ENCODE measurements at regions not wholly inside any gene's neighbourhood (a gene's known extent, or its start where the extent isn't known, plus 50 kb on each side); places are given as distances from the start of the nearest gene placed in this dataset.

DNA sequence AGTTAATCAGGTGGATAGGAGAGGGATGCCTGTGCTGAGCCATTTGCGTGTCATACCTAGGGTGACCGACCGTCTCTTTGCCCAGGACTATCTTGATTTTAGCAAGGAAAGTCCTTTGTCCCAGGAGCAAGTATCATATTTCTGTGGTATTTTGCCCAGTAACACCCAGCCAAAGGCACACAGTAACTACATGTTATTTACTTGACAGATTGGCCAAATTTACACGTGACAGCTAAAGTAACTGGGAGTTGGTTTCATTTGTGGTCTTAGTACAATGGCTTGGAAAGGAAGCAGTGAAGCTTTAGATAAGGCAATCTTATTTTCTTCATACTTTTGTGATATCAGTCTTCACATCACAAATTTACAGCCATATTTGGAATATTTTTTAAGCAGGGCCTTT, 142.1 kb downstream of the JCAD start (continued):
- TF ChIP-seq, protein P1, sequence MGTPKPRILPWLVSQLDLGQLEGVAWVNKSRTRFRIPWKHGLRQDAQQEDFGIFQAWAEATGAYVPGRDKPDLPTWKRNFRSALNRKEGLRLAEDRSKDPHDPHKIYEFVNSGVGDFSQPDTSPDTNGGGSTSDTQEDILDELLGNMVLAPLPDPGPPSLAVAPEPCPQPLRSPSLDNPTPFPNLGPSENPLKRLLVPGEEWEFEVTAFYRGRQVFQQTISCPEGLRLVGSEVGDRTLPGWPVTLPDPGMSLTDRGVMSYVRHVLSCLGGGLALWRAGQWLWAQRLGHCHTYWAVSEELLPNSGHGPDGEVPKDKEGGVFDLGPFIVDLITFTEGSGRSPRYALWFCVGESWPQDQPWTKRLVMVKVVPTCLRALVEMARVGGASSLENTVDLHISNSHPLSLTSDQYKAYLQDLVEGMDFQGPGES (IDR thresholded peaks at IDR 0.05; ENCODE audit: low read depth, low read length) = no peak
- no peak for TF ChIP-seq TAF1 (IDR thresholded peaks at IDR 0.05; ENCODE audit: borderline replicate concordance, low read depth, low read length)
- no peak for TF ChIP-seq MXI1 (IDR thresholded peaks at IDR 0.05; ENCODE audit: low read depth, low read length)
- no peak for TF ChIP-seq JUND (IDR thresholded peaks at IDR 0.05)
- no peak for TF ChIP-seq TEAD4 (IDR thresholded peaks at IDR 0.05; ENCODE audit: borderline replicate concordance, insufficient read depth)
- TF ChIP-seq SMC3 (IDR thresholded peaks at IDR 0.05; ENCODE audit: low read depth, low read length) = no peak
- TF ChIP-seq, protein P2, sequence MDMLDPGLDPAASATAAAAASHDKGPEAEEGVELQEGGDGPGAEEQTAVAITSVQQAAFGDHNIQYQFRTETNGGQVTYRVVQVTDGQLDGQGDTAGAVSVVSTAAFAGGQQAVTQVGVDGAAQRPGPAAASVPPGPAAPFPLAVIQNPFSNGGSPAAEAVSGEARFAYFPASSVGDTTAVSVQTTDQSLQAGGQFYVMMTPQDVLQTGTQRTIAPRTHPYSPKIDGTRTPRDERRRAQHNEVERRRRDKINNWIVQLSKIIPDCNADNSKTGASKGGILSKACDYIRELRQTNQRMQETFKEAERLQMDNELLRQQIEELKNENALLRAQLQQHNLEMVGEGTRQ (IDR thresholded peaks at IDR 0.05; ENCODE audit: borderline replicate concordance, low read depth, low read length) = no peak
- no peak for TF ChIP-seq MEF2A (IDR thresholded peaks at IDR 0.05; ENCODE audit: borderline replicate concordance, low read depth)
- no peak for TF ChIP-seq EP300 (IDR thresholded peaks at IDR 0.05; ENCODE audit: borderline replicate concordance in 1 of 2, low read depth in 1 of 2, low read length in 1 of 2)
- TF ChIP-seq, protein P3, sequence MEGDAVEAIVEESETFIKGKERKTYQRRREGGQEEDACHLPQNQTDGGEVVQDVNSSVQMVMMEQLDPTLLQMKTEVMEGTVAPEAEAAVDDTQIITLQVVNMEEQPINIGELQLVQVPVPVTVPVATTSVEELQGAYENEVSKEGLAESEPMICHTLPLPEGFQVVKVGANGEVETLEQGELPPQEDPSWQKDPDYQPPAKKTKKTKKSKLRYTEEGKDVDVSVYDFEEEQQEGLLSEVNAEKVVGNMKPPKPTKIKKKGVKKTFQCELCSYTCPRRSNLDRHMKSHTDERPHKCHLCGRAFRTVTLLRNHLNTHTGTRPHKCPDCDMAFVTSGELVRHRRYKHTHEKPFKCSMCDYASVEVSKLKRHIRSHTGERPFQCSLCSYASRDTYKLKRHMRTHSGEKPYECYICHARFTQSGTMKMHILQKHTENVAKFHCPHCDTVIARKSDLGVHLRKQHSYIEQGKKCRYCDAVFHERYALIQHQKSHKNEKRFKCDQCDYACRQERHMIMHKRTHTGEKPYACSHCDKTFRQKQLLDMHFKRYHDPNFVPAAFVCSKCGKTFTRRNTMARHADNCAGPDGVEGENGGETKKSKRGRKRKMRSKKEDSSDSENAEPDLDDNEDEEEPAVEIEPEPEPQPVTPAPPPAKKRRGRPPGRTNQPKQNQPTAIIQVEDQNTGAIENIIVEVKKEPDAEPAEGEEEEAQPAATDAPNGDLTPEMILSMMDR (IDR thresholded peaks at IDR 0.05) = no peak

DNA sequence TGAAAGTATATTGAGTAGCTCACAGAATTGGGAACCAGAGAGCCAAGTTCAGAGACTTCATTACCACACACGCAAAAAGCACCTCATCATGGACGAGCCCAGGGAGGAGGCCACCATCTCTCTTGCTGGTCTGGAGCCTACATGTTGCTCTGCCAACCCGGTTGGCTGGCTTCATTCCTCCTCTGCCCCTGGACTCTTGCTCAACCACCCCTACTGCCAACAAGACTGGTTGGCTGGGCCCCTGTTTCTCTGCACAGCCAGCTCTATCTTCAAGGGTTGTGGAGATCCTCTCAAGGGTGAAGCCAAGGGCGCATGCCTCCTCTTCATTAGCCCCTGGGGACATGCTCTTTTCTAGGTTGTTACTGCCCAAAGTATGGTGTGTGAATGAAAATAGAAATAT, 142.7 kb downstream of the JCAD start:
- H3K9me2 ChIP-seq = no peaks in the 10 kb centered on the region
- H3K4me1 ChIP-seq (ENCODE audit: control insufficient read depth in 1 of 2, insufficient read depth in 2 of 2, low read depth in 1 of 2, low read length in 1 of 2) = no peaks in the 10 kb centered on the region
- no peaks in the 10 kb centered on the region for H3F3A ChIP-seq (replicated peaks; ENCODE audit: insufficient read depth)
- H3K36me3 ChIP-seq (replicated peaks in 1 of 2; ENCODE audit: control insufficient read depth in 1 of 2, insufficient read depth in 2 of 2, low read length in 1 of 2) = no peaks in the 10 kb centered on the region
- WGBS (ENCODE audit: low lambda C conversion rate) = 86% methylated on average over 4 of the region's 4 CpGs
- no peak for DNase-seq
- no peak overlapping the region for H3K27ac ChIP-seq (ENCODE audit: low read depth in 2 of 2, low read length in 1 of 2)
- TF ChIP-seq NRF1 (IDR thresholded peaks at IDR 0.05; ENCODE audit: low read depth, low read length) (no peak), RAD21 (IDR thresholded peaks at IDR 0.05; ENCODE audit: low read length) (no peak), GABPA (IDR thresholded peaks at IDR 0.05; ENCODE audit: low read depth) (no peak), GATA2 (CRISPR knock-in tag; IDR thresholded peaks at IDR 0.05) (no peak), SMC3 (IDR thresholded peaks at IDR 0.05; ENCODE audit: low read depth, low read length) (no peak), TAF1 (IDR thresholded peaks at IDR 0.05; ENCODE audit: borderline replicate concordance, low read depth, low read length) (no peak), NFIC (IDR thresholded peaks at IDR 0.05; ENCODE audit: borderline replicate concordance) (no peak), SIN3A (IDR thresholded peaks at IDR 0.05; ENCODE audit: borderline replicate concordance, low read depth, low read length) (no peak), TEAD4 (IDR thresholded peaks at IDR 0.05; ENCODE audit: borderline replicate concordance, insufficient read depth) (no peak), RFX5 (IDR thresholded peaks at IDR 0.05; ENCODE audit: low read length) (no peak)
- TF ChIP-seq, protein P4, sequence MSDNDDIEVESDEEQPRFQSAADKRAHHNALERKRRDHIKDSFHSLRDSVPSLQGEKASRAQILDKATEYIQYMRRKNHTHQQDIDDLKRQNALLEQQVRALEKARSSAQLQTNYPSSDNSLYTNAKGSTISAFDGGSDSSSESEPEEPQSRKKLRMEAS (IDR thresholded peaks at IDR 0.05; ENCODE audit: low read depth) = no peak
- TF ChIP-seq, protein P5, sequence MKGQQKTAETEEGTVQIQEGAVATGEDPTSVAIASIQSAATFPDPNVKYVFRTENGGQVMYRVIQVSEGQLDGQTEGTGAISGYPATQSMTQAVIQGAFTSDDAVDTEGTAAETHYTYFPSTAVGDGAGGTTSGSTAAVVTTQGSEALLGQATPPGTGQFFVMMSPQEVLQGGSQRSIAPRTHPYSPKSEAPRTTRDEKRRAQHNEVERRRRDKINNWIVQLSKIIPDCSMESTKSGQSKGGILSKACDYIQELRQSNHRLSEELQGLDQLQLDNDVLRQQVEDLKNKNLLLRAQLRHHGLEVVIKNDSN (IDR thresholded peaks at IDR 0.05; ENCODE audit: borderline replicate concordance, low read depth) = no peak
- ChIA-PET CTCF (interaction anchor here (3.7 kb wide), 1 partner anchor 82 kb away, joined by 10 read pairs; no protein-coding TSS in a partner anchor), POLR2A (no interaction called here)
- H3K9me3 ChIP-seq = no peaks in the 10 kb centered on the region
- no peaks in the 10 kb centered on the region for H3K27me3 ChIP-seq (ENCODE audit: insufficient read depth)
- H3K9ac ChIP-seq = no peak overlapping the region
- no peak overlapping the region for H3K4me3 ChIP-seq (ENCODE audit: low read depth in 2 of 2, low read length in 1 of 2)
- no peak overlapping the region for H3K4me2 ChIP-seq
- H3K79me2 ChIP-seq (ENCODE audit: insufficient read depth) = no peaks in the 10 kb centered on the region
- no peak overlapping the region for H2AFZ ChIP-seq (ENCODE audit: low read depth)
- no peaks in the 10 kb centered on the region for H4K20me1 ChIP-seq (ENCODE audit: insufficient read depth)

All from SK-N-SH (cell line).